ENCODE measurements at regions not wholly inside any gene's neighbourhood (a gene's known extent, or its start where the extent isn't known, plus 50 kb on each side); places are given as distances from the start of the nearest gene placed in this dataset.
A peak's percentile ranks its signal among the peaks of the same experiment; 100 is the strongest.

DNA sequence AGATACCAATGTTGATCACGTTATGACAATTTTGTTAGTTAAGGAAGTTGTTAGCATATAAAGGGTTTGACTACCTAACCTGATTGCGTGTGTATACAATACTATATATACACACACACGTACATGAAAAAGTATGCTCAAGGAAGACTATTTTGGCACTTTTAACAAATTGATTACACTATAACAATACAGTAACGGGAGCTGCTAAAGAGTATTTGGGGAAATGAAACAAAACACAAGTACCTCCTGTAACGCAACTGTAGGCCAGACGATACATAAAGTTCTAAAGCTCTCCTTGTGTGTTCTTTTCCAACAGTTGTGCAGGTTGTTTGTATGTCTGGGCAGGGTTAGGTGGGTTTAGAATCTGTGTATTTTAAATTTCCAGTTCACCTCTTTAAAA lies 98.7 kb downstream of the PLEKHG1 start:
- TF ChIP-seq EP300 (IDR thresholded peaks at IDR 0.05) (no peak), POLR2A (IDR thresholded peaks at IDR 0.05) (no peak), POLR2AphosphoS5 (IDR thresholded peaks at IDR 0.05) (no peak), CTCF (IDR thresholded peaks at IDR 0.05) (no peak)

DNA sequence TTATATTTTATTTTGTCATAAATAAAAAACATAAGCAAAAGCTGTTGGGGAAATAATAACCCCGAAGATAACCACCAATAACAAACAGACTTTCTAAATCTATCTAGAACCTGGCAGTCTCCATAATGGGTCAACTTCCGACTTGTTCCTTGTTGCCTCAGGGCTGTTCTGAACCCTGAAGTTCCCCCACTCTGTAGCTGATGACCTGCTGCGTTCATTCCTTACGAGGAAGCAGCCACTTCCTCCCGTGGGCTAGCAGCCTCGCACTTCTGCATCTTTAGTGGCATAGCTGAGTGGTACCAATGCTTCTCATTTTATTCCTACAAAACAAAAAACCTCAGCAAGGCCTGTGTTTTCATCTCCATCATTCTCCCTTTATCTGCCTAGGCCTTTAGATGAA lies 103.0 kb downstream of the PLEKHG1 start:
- WGBS, 2 donors (ENCODE audit: low coverage in 1 of 2), result 62 to 95% methylated on average over 4 to 6 of the region's 6 CpGs
- ATAC-seq, result peak; percentile 39

More for the DNA sequence above, 98.7 kb downstream of the PLEKHG1 start:
- no peak for ATAC-seq
- no peak overlapping the region for H3K4me3 ChIP-seq
- no peak overlapping the region for H3K27ac ChIP-seq
- no peaks in the 10 kb centered on the region for H3K27me3 ChIP-seq
- no peaks in the 10 kb centered on the region for H3K36me3 ChIP-seq
- H3K9me3 ChIP-seq, result no peaks in the 10 kb centered on the region
- WGBS, 2 donors (ENCODE audit: low coverage in 1 of 2), result 67 to 76% methylated on average over 5 to 6 of the region's 6 CpGs
- no peaks in the 10 kb centered on the region for H3K4me1 ChIP-seq

GRCh38 chr6:150704447-150705192 lies 104.9 kb downstream of the PLEKHG1 start:
- no peak for ATAC-seq
- Histone ChIP-seq H3K9me3 (no peaks in the 10 kb centered on the region), H3K4me3 (no peak overlapping the region), H3K27me3 (no peaks in the 10 kb centered on the region), H3K4me1 (no peaks in the 10 kb centered on the region), H3K27ac (no peak overlapping the region), H3K36me3 (no peaks in the 10 kb centered on the region)
- WGBS, 2 donors (ENCODE audit: low coverage in 1 of 2), result 90 to 97% methylated on average over 4 to 5 of the region's 6 CpGs
- no peak for TF ChIP-seq CTCF (IDR thresholded peaks at IDR 0.05)
- no peak for TF ChIP-seq POLR2A (IDR thresholded peaks at IDR 0.05)
- no peak for TF ChIP-seq POLR2AphosphoS5 (IDR thresholded peaks at IDR 0.05)
- no peak for TF ChIP-seq EP300 (IDR thresholded peaks at IDR 0.05)

More for the DNA sequence above, 103.0 kb downstream of the PLEKHG1 start:
- H3K27me3 ChIP-seq, result no peaks in the 10 kb centered on the region
- no peak for TF ChIP-seq POLR2A (IDR thresholded peaks at IDR 0.05)
- TF ChIP-seq CTCF (IDR thresholded peaks at IDR 0.05), result no peak
- no peak for TF ChIP-seq POLR2AphosphoS5 (IDR thresholded peaks at IDR 0.05)
- no peak overlapping the region for H3K4me3 ChIP-seq
- H3K9me3 ChIP-seq, result no peaks in the 10 kb centered on the region
- H3K36me3 ChIP-seq, result no peaks in the 10 kb centered on the region
- H3K4me1 ChIP-seq, result no peaks in the 10 kb centered on the region
- H3K27ac ChIP-seq, result no peak overlapping the region

GRCh38 chr6:150705392-150705791 lies 105.7 kb downstream of the PLEKHG1 start:
- TF ChIP-seq POLR2AphosphoS5 (IDR thresholded peaks at IDR 0.05) (no peak), CTCF (IDR thresholded peaks at IDR 0.05) (no peak), EP300 (IDR thresholded peaks at IDR 0.05) (no peak), POLR2A (IDR thresholded peaks at IDR 0.05) (no peak)
- Histone ChIP-seq H3K4me3 (no peak overlapping the region), H3K4me1 (no peaks in the 10 kb centered on the region), H3K27ac (no peak overlapping the region), H3K9me3 (no peaks in the 10 kb centered on the region), H3K27me3 (no peaks in the 10 kb centered on the region), H3K36me3 (no peaks in the 10 kb centered on the region)
- 80 to 87% methylated on average over 2 to 8 of the region's 9 CpGs for WGBS, 2 donors (ENCODE audit: low coverage in 1 of 2)
- ATAC-seq, result no peak

- Histone ChIP-seq H3K27me3 (no peaks in the 10 kb centered on the region), H3K4me1 (peaks cover 0 to 18% (median 7%) of the 10 kb centered on the region in 3 donors), H3K36me3 (no peaks in the 10 kb centered on the region), H3K4me3 (no peak overlapping the region), H3K27ac (no peak overlapping the region), H3K9me3 (no peaks in the 10 kb centered on the region)
- no peak for ATAC-seq
- TF ChIP-seq CTCF (IDR thresholded peaks at IDR 0.05) (no peak), EP300 (IDR thresholded peaks at IDR 0.05) (no peak), POLR2A (IDR thresholded peaks at IDR 0.05) (no peak), POLR2AphosphoS5 (IDR thresholded peaks at IDR 0.05) (no peak)
- 90 to 91% methylated on average over 2 to 6 of the region's 6 CpGs for WGBS, 2 donors (ENCODE audit: low coverage in 1 of 2)
These were observed 110.6 kb downstream of the PLEKHG1 start for GRCh38 chr6:150710236-150710635.

Data from gastroesophageal sphincter (tissue), 4 donors.